ENCODE measurements at regions not wholly inside any gene's neighbourhood (a gene's known extent, or its start where the extent isn't known, plus 50 kb on each side); places are given as distances from the start of the nearest gene placed in this dataset.
"Not testable (repeated sequence)": the region's sequence is repeated elsewhere in the genome, so short reads cannot be mapped to it uniquely, and the experiment has no call there.

- no peak overlapping the region for H3K4me3 ChIP-seq
- no peak overlapping the region for H3K27ac ChIP-seq
- DNase-seq, result no peak
- H3K27me3 ChIP-seq, result no peaks in the 10 kb centered on the region
- intact Hi-C loops (cut with DNase I), result no loop called here
- no peaks in the 10 kb centered on the region for H3K9me3 ChIP-seq
- 4 to 9% (median 5%) methylated on average over 3 of the region's 3 CpGs for WGBS, 3 donors
- TF ChIP-seq POLR2A (IDR thresholded peaks at IDR 0.05) (no peak), CTCF (IDR thresholded peaks at IDR 0.05) (no peak), EP300 (IDR thresholded peaks at IDR 0.05) (no peak)
- peaks cover 2% of the 10 kb centered on the region for H3K4me1 ChIP-seq (ENCODE audit: insufficient read depth)
- no peaks in the 10 kb centered on the region for H3K36me3 ChIP-seq
These were observed 183.8 kb upstream of the KCNMB2 start for GRCh38 chr3:178352326-178353005.

DNA sequence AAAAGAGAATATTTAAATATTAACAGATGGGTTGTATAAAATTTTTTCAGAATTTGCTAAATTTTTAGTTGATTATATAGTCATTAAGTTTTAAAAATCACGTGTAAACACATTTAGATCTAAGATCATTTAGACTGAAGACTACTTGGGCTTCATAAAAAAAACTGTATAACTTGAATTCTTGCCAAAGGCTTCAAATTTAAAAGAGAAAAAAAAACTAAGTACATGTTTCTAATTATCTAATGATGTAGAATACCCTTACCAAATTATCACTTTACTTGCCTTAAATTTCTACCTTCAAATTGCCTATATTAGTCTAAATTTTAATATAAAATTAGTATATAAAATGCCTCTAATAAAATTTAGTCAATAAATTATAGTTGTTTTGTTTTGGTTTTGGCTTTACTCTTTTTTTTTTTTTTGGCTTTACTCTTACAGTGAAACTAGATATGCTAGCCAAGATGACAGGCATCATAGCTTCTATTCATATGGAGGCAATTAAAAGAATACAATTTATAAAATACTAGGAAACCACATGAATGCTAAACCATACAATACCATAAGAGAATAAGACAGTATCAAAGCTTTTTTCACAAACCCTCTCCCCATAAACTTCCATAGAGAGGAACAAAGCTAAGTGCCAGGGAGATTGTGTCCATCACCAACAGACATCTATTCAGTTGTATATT is 183.1 kb upstream of the KCNMB2 start:
- TF ChIP-seq CTCF (IDR thresholded peaks at IDR 0.05) (no peak), EP300 (IDR thresholded peaks at IDR 0.05) (no peak), POLR2A (IDR thresholded peaks at IDR 0.05) (no peak)
- no peaks in the 10 kb centered on the region for H3K36me3 ChIP-seq
- intact Hi-C loops (cut with DNase I), result no loop called here
- H3K4me3 ChIP-seq, result no peak overlapping the region
- H3K4me1 ChIP-seq (ENCODE audit: insufficient read depth), result peaks cover 2% of the 10 kb centered on the region
- DNase-seq, result no peak
- WGBS, 3 donors, result 4 to 10% (median 9%) methylated on average over 1 of the region's 1 CpG
- no peaks in the 10 kb centered on the region for H3K9me3 ChIP-seq
- no peaks in the 10 kb centered on the region for H3K27me3 ChIP-seq
- H3K27ac ChIP-seq, result no peak overlapping the region

DNA sequence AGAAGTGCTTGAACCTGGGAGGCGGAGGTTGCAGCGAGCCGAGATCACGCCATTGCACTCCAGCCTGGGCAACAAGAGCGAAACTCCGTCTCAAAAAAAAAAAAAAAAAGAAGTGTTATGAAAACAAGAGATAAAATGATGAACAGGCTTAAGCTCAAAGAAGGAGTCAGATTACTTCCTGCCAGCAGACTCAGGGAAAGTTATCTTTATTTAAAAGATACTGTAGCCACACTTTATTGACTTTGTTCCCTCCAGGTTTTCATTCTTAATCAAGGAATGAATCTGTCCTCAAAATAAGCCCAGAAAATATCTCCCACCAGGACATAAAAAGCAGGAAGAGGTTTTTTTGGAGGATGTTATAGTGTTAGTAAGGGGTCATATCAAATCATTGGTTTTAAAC is 176.5 kb upstream of the KCNMB2 start:
- no peak for TF ChIP-seq POLR2A (IDR thresholded peaks at IDR 0.05)
- no peak for TF ChIP-seq CTCF (IDR thresholded peaks at IDR 0.05)
- TF ChIP-seq EP300 (IDR thresholded peaks at IDR 0.05), result no peak
- no peaks in the 10 kb centered on the region for H3K9me3 ChIP-seq
- 22 to 35% (median 31%) methylated on average over 6 of the region's 6 CpGs for WGBS, 3 donors
- DNase-seq, result no peak
- no peak overlapping the region for H3K4me3 ChIP-seq
- peak overlapping the region in 1 of 2 donors; percentile 31 for H3K27ac ChIP-seq
- no peaks in the 10 kb centered on the region for H3K4me1 ChIP-seq (ENCODE audit: insufficient read depth)
- no peaks in the 10 kb centered on the region for H3K36me3 ChIP-seq
- intact Hi-C loops (cut with DNase I), result no loop called here
- no peaks in the 10 kb centered on the region for H3K27me3 ChIP-seq

GRCh38 chr3:178363048-178363447 is 173.2 kb upstream of the KCNMB2 start:
- H3K27ac ChIP-seq; H3K4me3 ChIP-seq; H3K9me3 ChIP-seq; intact Hi-C loops (cut with DNase I); H3K27me3 ChIP-seq; H3K4me1 ChIP-seq (ENCODE audit: insufficient read depth); H3K36me3 ChIP-seq; DNase-seq: not testable (repeated sequence)
- WGBS, 3 donors, result 89 to 94% (median 92%) methylated on average over 2 of the region's 2 CpGs

Data from ovary (tissue), 7 donors.